OCI-LY3 (cell line): ENCODE measurements at regions not wholly inside any gene's neighbourhood (a gene's known extent, or its start where the extent isn't known, plus 50 kb on each side); places are given as distances from the start of the nearest gene placed in this dataset.

Source experiments
- EZH2phosphoT487 ChIP-seq: fragments of 200-600 bp; shearing (Covaris generic); IDR thresholded peaks from 2 replicates; pipeline ENCODE4 v1.6.1; 2018; ENCODE audit warnings: antibody characterized with exemption, mixed run types, low read depth
- TF ChIP-seq, protein P1 (sequence below): fragments of 200-600, 300-600 bp; sonication (generic); IDR thresholded peaks from 2 replicates; pipeline ENCODE4 v1.5.1; 2014; ENCODE audit warnings: antibody characterized with exemption, low read length, low read depth

DNA sequence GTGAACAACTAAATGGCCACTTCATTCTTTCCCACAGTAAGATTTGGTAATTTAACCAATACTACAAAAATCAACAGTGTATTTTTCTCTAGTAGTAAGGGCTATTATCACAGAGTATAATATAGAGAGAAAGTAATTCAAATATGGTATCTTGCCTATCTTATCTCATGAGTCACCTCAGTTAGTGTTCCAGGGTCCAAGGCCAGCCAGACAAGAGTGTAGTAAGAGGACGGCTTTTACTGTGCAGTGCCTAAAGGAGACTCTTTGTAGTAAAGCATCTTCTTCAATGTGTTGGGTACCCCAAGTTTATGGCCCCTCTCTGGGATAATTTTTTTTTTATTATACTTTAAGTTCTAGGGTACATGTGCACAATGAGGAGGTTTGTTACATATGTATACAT is 607.4 kb downstream of the PKHD1 start:
- TF ChIP-seq, protein P1, sequence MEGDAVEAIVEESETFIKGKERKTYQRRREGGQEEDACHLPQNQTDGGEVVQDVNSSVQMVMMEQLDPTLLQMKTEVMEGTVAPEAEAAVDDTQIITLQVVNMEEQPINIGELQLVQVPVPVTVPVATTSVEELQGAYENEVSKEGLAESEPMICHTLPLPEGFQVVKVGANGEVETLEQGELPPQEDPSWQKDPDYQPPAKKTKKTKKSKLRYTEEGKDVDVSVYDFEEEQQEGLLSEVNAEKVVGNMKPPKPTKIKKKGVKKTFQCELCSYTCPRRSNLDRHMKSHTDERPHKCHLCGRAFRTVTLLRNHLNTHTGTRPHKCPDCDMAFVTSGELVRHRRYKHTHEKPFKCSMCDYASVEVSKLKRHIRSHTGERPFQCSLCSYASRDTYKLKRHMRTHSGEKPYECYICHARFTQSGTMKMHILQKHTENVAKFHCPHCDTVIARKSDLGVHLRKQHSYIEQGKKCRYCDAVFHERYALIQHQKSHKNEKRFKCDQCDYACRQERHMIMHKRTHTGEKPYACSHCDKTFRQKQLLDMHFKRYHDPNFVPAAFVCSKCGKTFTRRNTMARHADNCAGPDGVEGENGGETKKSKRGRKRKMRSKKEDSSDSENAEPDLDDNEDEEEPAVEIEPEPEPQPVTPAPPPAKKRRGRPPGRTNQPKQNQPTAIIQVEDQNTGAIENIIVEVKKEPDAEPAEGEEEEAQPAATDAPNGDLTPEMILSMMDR = no peak
- no peak for TF ChIP-seq EZH2phosphoT487
